Common myeloid progenitor, CD34-positive (primary cell): ENCODE measurements at regions not wholly inside any gene's neighbourhood (a gene's known extent, or its start where the extent isn't known, plus 50 kb on each side); places are given as distances from the start of the nearest gene placed in this dataset.

ENCODE experiments used
- CTCF ChIA-PET: fragments of 350-600 bp; sonication (Branson Sonifier 250); formaldehyde crosslinking; loops from one replicate; lab custom pipeline; 2021; ENCODE audit warnings: antibody characterized with exemption; lab: Charles Lee
- POLR2A ChIA-PET: fragments of 350-600 bp; sonication (Branson Sonifier 250); formaldehyde crosslinking; loops from one replicate; lab custom pipeline; 2021; ENCODE audit warnings: antibody characterized with exemption; lab: Charles Lee
- DNase-seq, 3 donors: peaks; one replicate each; pipeline versions ENCODE4 v3.0.0 to v3.0.0-alpha.2; 2013
- H3K27ac ChIP-seq, 2 experiments: 1 replicate in 1 of 2; 2 replicates in 1 of 2; pipeline ENCODE4 v1.7.0; 2013; ENCODE audit warnings: inconsistent platforms in 2 of 2, low read length in 2 of 2, mild to moderate bottlenecking in 2 of 2, low read depth in 1 of 2, moderate library complexity in 1 of 2; ENCODE audit not compliant: severe bottlenecking in 2 of 2, insufficient read depth in 1 of 2, poor library complexity in 1 of 2
- H3K27me3 ChIP-seq, 5 experiments: replicated peaks in 2 of 5; 1 replicate in 3 of 5; 2 replicates in 2 of 5; pipeline versions ENCODE4 v1.6.1 to v1.7.0; 2013; ENCODE audit warnings: low read length in 4 of 5, mild to moderate bottlenecking in 2 of 5, moderate library complexity in 2 of 5, inconsistent platforms in 1 of 5; ENCODE audit not compliant: insufficient read depth in 5 of 5, control insufficient read depth in 4 of 5
- H3K36me3 ChIP-seq, 4 experiments: 1 replicate in 2 of 4; 2 replicates in 2 of 4; pipeline versions ENCODE4 v1.6.1 to v1.7.0; 2013; ENCODE audit warnings: low read length in 3 of 4, control low read depth in 1 of 4, mild to moderate bottlenecking in 1 of 4; ENCODE audit not compliant: control insufficient read depth in 4 of 4, insufficient read depth in 4 of 4
- H3K4me1 ChIP-seq, 4 experiments: 1 replicate in 3 of 4; 2 replicates in 1 of 4; pipeline versions ENCODE4 v1.6.1 to v1.7.1; 2013; ENCODE audit warnings: low read length in 3 of 4, mild to moderate bottlenecking in 3 of 4, control low read depth in 1 of 4, inconsistent platforms in 1 of 4, moderate library complexity in 1 of 4; ENCODE audit not compliant: control insufficient read depth in 4 of 4, insufficient read depth in 4 of 4; ENCODE audit errors: control extremely low read depth in 1 of 4
- H3K4me3 ChIP-seq, 7 experiments: 1 replicate in 4 of 7; 2 replicates in 3 of 7; pipeline versions ENCODE4 v1.5.1 to v1.7.0; 2013; ENCODE audit warnings: mild to moderate bottlenecking in 7 of 7, low read length in 6 of 7, moderate library complexity in 6 of 7, inconsistent platforms in 2 of 7, low read depth in 2 of 7, control low read depth in 1 of 7; ENCODE audit not compliant: insufficient read depth in 4 of 7, control insufficient read depth in 1 of 7; ENCODE audit errors: extremely low read depth in 1 of 7
- H3K9me3 ChIP-seq, 5 experiments: 1 replicate in 4 of 5; 2 replicates in 1 of 5; pipeline versions ENCODE4 v1.6.1 to v1.7.1; 2013; ENCODE audit warnings: low read length in 4 of 5, mild to moderate bottlenecking in 2 of 5, inconsistent platforms in 1 of 5, low read depth in 1 of 5, moderate library complexity in 1 of 5; ENCODE audit not compliant: control insufficient read depth in 4 of 5, insufficient read depth in 2 of 5; ENCODE audit errors: control extremely low read depth in 1 of 5
- WGBS: methylation state at CpG from one replicate; pipeline ENCODE4 v1.1.5; 2013; ENCODE audit not compliant: insufficient coverage; 5-methylcytosine and 5-hydroxymethylcytosine counted together

GRCh38 chr13:106348075-106348840 lies 187.2 kb downstream of the EFNB2 start:
- no peak overlapping the region for H3K27ac ChIP-seq
- DNase-seq = peak in 1 of 3 donors; percentile 4
- WGBS = 100% methylated on average over 1 of the region's 6 CpGs
- peaks cover 0 to 2% (median 0%) of the 10 kb centered on the region in 5 experiments for H3K9me3 ChIP-seq
- H3K4me1 ChIP-seq = peaks cover 0 to 7% (median 2%) of the 10 kb centered on the region in 4 experiments
- H3K36me3 ChIP-seq = no peaks in the 10 kb centered on the region
- POLR2A ChIA-PET = no interaction called here
- H3K4me3 ChIP-seq = no peak overlapping the region
- CTCF ChIA-PET = no interaction called here
- peaks cover 14 to 48% (median 17%) of the 10 kb centered on the region in 5 experiments for H3K27me3 ChIP-seq

GRCh38 chr13:106344342-106344741 lies 191.1 kb downstream of the EFNB2 start:
- Histone ChIP-seq H3K4me3 (no peak overlapping the region), H3K4me1 (peaks cover 0 to 4% (median 2%) of the 10 kb centered on the region in 4 experiments), H3K27ac (no peak overlapping the region), H3K9me3 (peaks cover 0 to 7% (median 4%) of the 10 kb centered on the region in 5 experiments), H3K27me3 (peaks cover 8 to 26% (median 15%) of the 10 kb centered on the region in 5 experiments), H3K36me3 (no peaks in the 10 kb centered on the region)
- DNase-seq = no peak
- 83% methylated on average over 1 of the region's 2 CpGs for WGBS
- ChIA-PET POLR2A (no interaction called here), CTCF (no interaction called here)

- Histone ChIP-seq H3K9me3 (peaks cover 0 to 8% (median 4%) of the 10 kb centered on the region in 5 experiments), H3K4me1 (no peaks in the 10 kb centered on the region), H3K27ac (no peak overlapping the region), H3K27me3 (peaks cover 8 to 21% (median 11%) of the 10 kb centered on the region in 5 experiments), H3K4me3 (no peak overlapping the region), H3K36me3 (no peaks in the 10 kb centered on the region)
- ChIA-PET CTCF (no interaction called here), POLR2A (no interaction called here)
- DNase-seq = no peak
- 100% methylated on average over 1 of the region's 3 CpGs for WGBS
Observed at GRCh38 chr13:106343836-106344235, 191.6 kb downstream of the EFNB2 start.

- ChIA-PET CTCF (interaction anchor here (0.9 kb wide), 1 partner anchor 13 kb away, joined by 3 read pairs; no protein-coding TSS in a partner anchor), POLR2A (no interaction called here)
- Histone ChIP-seq H3K4me1 (no peaks in the 10 kb centered on the region), H3K9me3 (peaks cover 0 to 14% (median 4%) of the 10 kb centered on the region in 5 experiments), H3K36me3 (no peaks in the 10 kb centered on the region), H3K27ac (no peak overlapping the region), H3K27me3 (peaks cover 0 to 6% (median 0%) of the 10 kb centered on the region in 5 experiments), H3K4me3 (no peak overlapping the region)
- no CpG with 5 or more reads among the region's 2 CpGs for WGBS
- peak in 1 of 3 donors; percentile 11 for DNase-seq
Observed at GRCh38 chr13:106340249-106340648, 195.2 kb downstream of the EFNB2 start.

GRCh38 chr13:106337096-106337850 lies 198.2 kb downstream of the EFNB2 start:
- no peak overlapping the region for H3K4me3 ChIP-seq
- ChIA-PET CTCF (interaction anchor here (0.5 to 0.7 kb wide), 2 partner anchors 147 to 319 kb away, joined by 3 read pairs; no protein-coding TSS in a partner anchor), POLR2A (no interaction called here)
- no peaks in the 10 kb centered on the region for H3K4me1 ChIP-seq
- H3K36me3 ChIP-seq = no peaks in the 10 kb centered on the region
- H3K9me3 ChIP-seq = peaks cover 0 to 14% (median 4%) of the 10 kb centered on the region in 5 experiments
- H3K27me3 ChIP-seq = no peaks in the 10 kb centered on the region
- no peak overlapping the region for H3K27ac ChIP-seq
- no peak for DNase-seq
- WGBS = 91% methylated on average over 6 of the region's 7 CpGs

GRCh38 chr13:106336668-106337067 lies 198.8 kb downstream of the EFNB2 start:
- no peaks in the 10 kb centered on the region for H3K27me3 ChIP-seq
- CTCF ChIA-PET = no interaction called here
- POLR2A ChIA-PET = no interaction called here
- no peaks in the 10 kb centered on the region for H3K36me3 ChIP-seq
- DNase-seq = no peak
- H3K4me1 ChIP-seq = no peaks in the 10 kb centered on the region
- H3K4me3 ChIP-seq = no peak overlapping the region
- peaks cover 0 to 14% (median 4%) of the 10 kb centered on the region in 5 experiments for H3K9me3 ChIP-seq
- WGBS = 100% methylated on average over 2 of the region's 7 CpGs
- H3K27ac ChIP-seq = no peak overlapping the region

- Histone ChIP-seq H3K36me3 (no peaks in the 10 kb centered on the region), H3K27ac (no peak overlapping the region), H3K4me1 (no peaks in the 10 kb centered on the region), H3K4me3 (no peak overlapping the region), H3K9me3 (no peaks in the 10 kb centered on the region), H3K27me3 (no peaks in the 10 kb centered on the region)
- no peak for DNase-seq
- 100% methylated on average over 1 of the region's 4 CpGs for WGBS
- ChIA-PET CTCF (no interaction called here), POLR2A (no interaction called here)
Observed at GRCh38 chr13:106332621-106333020, 202.8 kb downstream of the EFNB2 start.
